H1 (cell line): ENCODE measurements at regions not wholly inside any gene's neighbourhood (a gene's known extent, or its start where the extent isn't known, plus 50 kb on each side); places are given as distances from the start of the nearest gene placed in this dataset.

Source experiments
- CTCF ChIA-PET: fragments of 300-600 bp; sonication (Branson Sonifier 250); formaldehyde crosslinking; loops from one replicate; lab custom pipeline; 2021; ENCODE audit not compliant: partially characterized antibody; lab: Charles Lee
- POLR2A ChIA-PET: fragments of 300-600 bp; sonication (Branson Sonifier 250); formaldehyde crosslinking; loops from one replicate; lab custom pipeline; 2021; ENCODE audit warnings: inconsistent platforms; ENCODE audit not compliant: partially characterized antibody; lab: Charles Lee
- DNase-seq, 2 experiments: peaks; one replicate each; pipeline versions ENCODE4 v3.0.0 to v3.0.0-alpha.2; 2010 to 2022; ENCODE audit warnings: low spot score in 2 of 2, low read depth in 1 of 2, mixed read lengths in 1 of 2
- FAIRE-seq: peaks from 2 replicates; lab custom pipeline; 2011; peaks lifted over from hg19 to GRCh38; lab: Jason Lieb, UNC
- H2AFZ ChIP-seq: 2 replicates; pipeline ENCODE4 v1.8.1; 2012; ENCODE audit warnings: low read length, inconsistent platforms
- H2AK5ac ChIP-seq: 2 replicates; pipeline ENCODE4 v1.6.1; 2013; ENCODE audit warnings: low read depth, low read length
- H2BK120ac ChIP-seq: replicated peaks from 2 replicates; pipeline ENCODE3; 2013; ENCODE audit warnings: low read depth, low read length, inconsistent platforms
- H2BK12ac ChIP-seq: 2 replicates; pipeline ENCODE4 v1.6.1; 2013; ENCODE audit warnings: low read depth, low read length
- H2BK15ac ChIP-seq: 2 replicates; pipeline ENCODE4 v1.6.1; 2013; ENCODE audit warnings: low read length
- H2BK20ac ChIP-seq: 2 replicates; pipeline ENCODE4 v1.6.1; 2013; ENCODE audit warnings: low read length
- H2BK5ac ChIP-seq: 2 replicates; pipeline ENCODE4 v1.6.1; 2013; ENCODE audit warnings: low read depth, low read length
- H3K14ac ChIP-seq: 2 replicates; pipeline ENCODE4 v1.6.1; 2013; ENCODE audit warnings: inconsistent platforms; ENCODE audit not compliant: insufficient read length
- H3K18ac ChIP-seq: 2 replicates; pipeline ENCODE4 v1.6.1; 2013; ENCODE audit warnings: low read length; ENCODE audit errors: extremely low read depth
- H3K23ac ChIP-seq: 2 replicates; pipeline ENCODE4 v1.6.1; 2013; ENCODE audit warnings: inconsistent platforms; ENCODE audit not compliant: insufficient read length
- H3K23me2 ChIP-seq: 2 replicates; pipeline ENCODE4 v1.6.1; 2013; ENCODE audit warnings: low read depth, low read length
- H3K27ac ChIP-seq: 2 replicates; pipeline ENCODE4 v1.6.1; 2011; ENCODE audit warnings: low read depth, low read length, inconsistent platforms
- H3K27me3 ChIP-seq, 4 experiments: replicated peaks in 1 of 4; 1 replicate in 1 of 4; 2 replicates in 3 of 4; pipeline versions ENCODE4 v1.6.1 to v1.8.1; 2011 to 2013; ENCODE audit warnings: low read length in 3 of 4, mild to moderate bottlenecking in 3 of 4, inconsistent platforms in 2 of 4, mixed read lengths in 2 of 4, moderate library complexity in 1 of 4; ENCODE audit not compliant: control insufficient read depth in 3 of 4, insufficient read depth in 3 of 4; ENCODE audit errors: extremely low read depth in 1 of 4
- H3K36me3 ChIP-seq, 4 experiments: 2 replicates each; pipeline versions ENCODE4 v1.6.1 to v1.8.1; 2011 to 2013; ENCODE audit warnings: mild to moderate bottlenecking in 4 of 4, low read length in 3 of 4, moderate library complexity in 2 of 4, control low read depth in 1 of 4, inconsistent platforms in 1 of 4; ENCODE audit not compliant: insufficient read depth in 4 of 4, control insufficient read depth in 2 of 4
- H3K4ac ChIP-seq: replicated peaks from 2 replicates; pipeline ENCODE3; 2013; ENCODE audit warnings: low read length, low read depth, mixed read lengths, inconsistent platforms; ENCODE audit not compliant: insufficient read length
- H3K4me1 ChIP-seq, 4 experiments: replicated peaks in 1 of 4; 1 replicate in 1 of 4; 2 replicates in 3 of 4; pipeline versions ENCODE4 v1.6.1 to v1.8.1; 2011 to 2013; ENCODE audit warnings: low read length in 3 of 4, inconsistent platforms in 2 of 4, mixed read lengths in 1 of 4; ENCODE audit not compliant: insufficient read depth in 4 of 4, control insufficient read depth in 3 of 4
- H3K4me2 ChIP-seq, 2 experiments: 2 replicates each; pipeline versions ENCODE4 v1.6.1 to v1.8.1; 2011 to 2013; ENCODE audit warnings: low read depth in 2 of 2, low read length in 2 of 2, control low read depth in 1 of 2, inconsistent platforms in 1 of 2, mild to moderate bottlenecking in 1 of 2; ENCODE audit not compliant: insufficient read depth in 1 of 2
- H3K4me3 ChIP-seq, 4 experiments: fragments of 200-600, 300-600 bp in 1 of 4; sonication (generic), shearing (Covaris generic), sonication (Bioruptor Twin) in 1 of 4; 2 replicates each; pipeline versions ENCODE4 v1.5.1 to v1.8.1; 2011 to 2016; ENCODE audit warnings: low read length in 4 of 4, low read depth in 3 of 4, control low read depth in 2 of 4, inconsistent platforms in 2 of 4, mild to moderate bottlenecking in 2 of 4, mixed read lengths in 1 of 4, moderate library complexity in 1 of 4; ENCODE audit not compliant: insufficient read depth in 2 of 4; ENCODE audit errors: extremely low read depth in 1 of 4
- H3K56ac ChIP-seq: replicated peaks from 2 replicates; pipeline ENCODE3; 2013; ENCODE audit warnings: low read depth, mild to moderate bottlenecking, mixed read lengths, low read length, inconsistent platforms; ENCODE audit not compliant: insufficient read length
- H3K79me1 ChIP-seq: 2 replicates; pipeline ENCODE4 v1.6.1; 2013; ENCODE audit warnings: low read depth, low read length, control low read depth
- H3K79me2 ChIP-seq, 2 experiments: 2 replicates each; pipeline versions ENCODE4 v1.6.1 to v1.8.1; 2012 to 2013; ENCODE audit warnings: low read length in 2 of 2, mild to moderate bottlenecking in 2 of 2, inconsistent platforms in 1 of 2; ENCODE audit not compliant: insufficient read depth in 2 of 2, control insufficient read depth in 1 of 2
- H3K9ac ChIP-seq, 4 experiments: replicated peaks in 1 of 4; 1 replicate in 1 of 4; 2 replicates in 3 of 4; pipeline versions ENCODE4 v1.6.1 to v1.8.1; 2011 to 2013; ENCODE audit warnings: low read depth in 3 of 4, low read length in 3 of 4, control low read depth in 2 of 4, mild to moderate bottlenecking in 2 of 4, moderate library complexity in 2 of 4, inconsistent platforms in 1 of 4; ENCODE audit errors: extremely low read depth in 1 of 4
- H3K9me3 ChIP-seq, 2 experiments: 2 replicates each; pipeline versions ENCODE4 v1.6.1 to v1.8.1; 2012 to 2013; ENCODE audit warnings: mild to moderate bottlenecking in 2 of 2, moderate library complexity in 2 of 2, control low read depth in 1 of 2, inconsistent platforms in 1 of 2, low read depth in 1 of 2, low read length in 1 of 2, mixed read lengths in 1 of 2; ENCODE audit not compliant: insufficient read depth in 2 of 2
- H4K20me1 ChIP-seq, 2 experiments: replicated peaks in 1 of 2; 2 replicates each; pipeline versions ENCODE3 to v1.8.1; 2011 to 2013; ENCODE audit warnings: inconsistent platforms in 2 of 2, low read length in 2 of 2, mild to moderate bottlenecking in 1 of 2; ENCODE audit not compliant: insufficient read depth in 2 of 2, control insufficient read depth in 1 of 2
- H4K5ac ChIP-seq: 2 replicates; pipeline ENCODE4 v1.6.1; 2013; ENCODE audit warnings: low read length, low read depth, mixed read lengths, inconsistent platforms; ENCODE audit not compliant: insufficient read length
- H4K8ac ChIP-seq: 2 replicates; pipeline ENCODE4 v1.8.0; 2013; ENCODE audit warnings: mild to moderate bottlenecking, moderate library complexity, low read length, inconsistent platforms; ENCODE audit not compliant: insufficient read depth; ENCODE audit errors: extremely low read depth
- H4K91ac ChIP-seq: replicated peaks from 2 replicates; pipeline ENCODE3; 2013; ENCODE audit warnings: low read length, mixed read lengths, inconsistent platforms; ENCODE audit not compliant: insufficient read length
- BACH1 ChIP-seq: IDR thresholded peaks from 2 replicates; pipeline ENCODE4 v1.6.1; 2012; ENCODE audit warnings: low read length, improper control_type of control experiment
- BRCA1 ChIP-seq: IDR thresholded peaks from 2 replicates; pipeline ENCODE4 v1.6.1; 2012; ENCODE audit warnings: low read depth, low read length, improper control_type of control experiment
- CHD1 ChIP-seq: IDR thresholded peaks from 2 replicates; pipeline ENCODE4 v1.6.1; 2012; ENCODE audit warnings: low read depth, low read length, improper control_type of control experiment
- EP300 ChIP-seq, 2 experiments: IDR thresholded peaks; 1 replicate in 1 of 2; 2 replicates in 1 of 2; pipeline ENCODE4 v1.6.1; 2011 to 2012; ENCODE audit warnings: low read depth in 2 of 2, low read length in 2 of 2, mild to moderate bottlenecking in 2 of 2, borderline replicate concordance in 1 of 2, inconsistent platforms in 1 of 2, moderate library complexity in 1 of 2
- MAX ChIP-seq: IDR thresholded peaks from 2 replicates; pipeline ENCODE4 v1.6.1; 2012; ENCODE audit warnings: inconsistent platforms
- NRF1 ChIP-seq: IDR thresholded peaks from 2 replicates; pipeline ENCODE4 v1.6.1; 2011; ENCODE audit warnings: mild to moderate bottlenecking, low read depth, low read length, improper control_type of control experiment
- POLR2A ChIP-seq, 2 experiments: IDR thresholded peaks; 1 replicate in 1 of 2; 2 replicates in 1 of 2; pipeline ENCODE4 v1.6.1; 2011; ENCODE audit warnings: low read depth in 2 of 2, low read length in 2 of 2, mild to moderate bottlenecking in 2 of 2; ENCODE audit errors: control extremely low read depth in 1 of 2
- RAD21 ChIP-seq, 2 experiments: IDR thresholded peaks in 1 of 2; conservative IDR thresholded peaks in 1 of 2; 2 replicates each; pipeline ENCODE4 v1.6.1; 2011; ENCODE audit warnings: low read depth in 2 of 2, low read length in 2 of 2, improper control_type of control experiment in 1 of 2, inconsistent platforms in 1 of 2, mild to moderate bottlenecking in 1 of 2, moderate library complexity in 1 of 2
- RBBP5 ChIP-seq: IDR thresholded peaks from 2 replicates; pipeline ENCODE4 v1.7.1; 2012; ENCODE audit warnings: low read depth, mild to moderate bottlenecking, inconsistent platforms, low read length, moderate library complexity, borderline replicate concordance
- RFX5 ChIP-seq: IDR thresholded peaks from 2 replicates; pipeline ENCODE4 v1.6.1; 2011; ENCODE audit warnings: low read depth, low read length, improper control_type of control experiment, borderline replicate concordance
- SAP30 ChIP-seq: fragments of 300-600 bp; sonication (generic); IDR thresholded peaks from 2 replicates; pipeline ENCODE4 v1.7.1; 2012; ENCODE audit warnings: low read length, moderate library complexity, mild to moderate bottlenecking, inconsistent platforms; ENCODE audit not compliant: insufficient read depth, insufficient replicate concordance
- SP1 ChIP-seq: IDR thresholded peaks from 2 replicates; pipeline ENCODE4 v1.6.1; 2011; ENCODE audit warnings: low read depth, low read length
- TBP ChIP-seq: IDR thresholded peaks from 2 replicates; pipeline ENCODE4 v1.6.1; 2011; ENCODE audit warnings: low read depth, low read length, improper control_type of control experiment
- TCF12 ChIP-seq: IDR thresholded peaks from 2 replicates; pipeline ENCODE4 v1.6.1; 2011; ENCODE audit warnings: low read depth, mild to moderate bottlenecking, low read length
- WGBS, 2 experiments: shearing (Covaris generic) in 1 of 2; methylation state at CpG; one replicate each; pipeline versions ENCODE4 v1.1.6 to v1.1.7; 2013 to 2015; ENCODE audit warnings: low lambda C conversion rate in 2 of 2, mixed read lengths in 2 of 2, inconsistent platforms in 1 of 2, low coverage in 1 of 2, missing lambda C conversion rate in 1 of 2; ENCODE audit not compliant: insufficient replicate concordance in 2 of 2, insufficient coverage in 1 of 2, insufficient read length in 1 of 2; ENCODE audit errors: extremely low coverage in 1 of 2, missing lambda C conversion rate in 1 of 2; 5-methylcytosine and 5-hydroxymethylcytosine counted together

DNA sequence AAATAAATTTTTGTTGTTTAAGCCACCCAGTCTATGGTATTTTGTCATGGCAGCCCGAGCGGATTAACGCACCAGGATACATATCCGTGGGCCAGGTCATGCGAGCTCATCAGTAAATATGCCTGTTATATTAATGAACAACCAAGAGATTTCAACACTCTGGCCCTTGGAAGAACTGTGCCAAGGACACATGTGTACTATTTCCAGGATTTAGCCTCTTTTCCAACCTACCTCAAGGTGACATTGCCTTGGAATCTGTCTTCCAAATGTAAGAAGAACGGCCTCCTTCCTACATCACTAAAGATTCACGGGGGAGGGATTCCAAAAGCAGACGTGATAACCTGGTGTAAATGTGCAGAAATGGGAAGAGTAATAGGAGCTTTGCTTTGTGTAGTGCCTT lies 72.8 kb upstream of the DYNLRB2 start:
- ChIA-PET POLR2A (interaction anchor here (0.6 kb wide), 1 partner anchor 295 kb away, joined by 3 read pairs; no protein-coding TSS in a partner anchor), CTCF (interaction anchor here (0.6 to 1.9 kb wide), 3 partner anchors 18 to 56 kb away, joined by 3 to 5 read pairs (median 4); no protein-coding TSS in a partner anchor)
- no peak overlapping the region for H3K14ac ChIP-seq
- no peak overlapping the region for H2AFZ ChIP-seq
- no peaks in the 10 kb centered on the region for H3K23me2 ChIP-seq
- H2BK15ac ChIP-seq = no peak overlapping the region
- no peak overlapping the region for H4K5ac ChIP-seq
- DNase-seq (no peak), FAIRE-seq (no peak)
- no peak overlapping the region for H2BK20ac ChIP-seq
- H3K56ac ChIP-seq = no peak overlapping the region
- no peaks in the 10 kb centered on the region for H3K79me2 ChIP-seq
- no peak overlapping the region for H2AK5ac ChIP-seq
- H2BK12ac ChIP-seq = no peak overlapping the region
- H3K4ac ChIP-seq = no peak overlapping the region
- no peak overlapping the region for H2BK120ac ChIP-seq
- H3K79me1 ChIP-seq = no peaks in the 10 kb centered on the region
- H3K9me3 ChIP-seq = no peaks in the 10 kb centered on the region
- no peak overlapping the region for H3K18ac ChIP-seq
- no peak overlapping the region for H3K4me2 ChIP-seq
- no peak overlapping the region for H3K23ac ChIP-seq
- no peak overlapping the region for H4K8ac ChIP-seq
- 94% methylated on average over 8 of the region's 8 CpGs; no CpG with 5 or more reads in 1 of the 2 experiments for WGBS, 2 experiments
- H3K27me3 ChIP-seq = no peaks in the 10 kb centered on the region; a peak in 1 of 7 replicates
- H3K9ac ChIP-seq = no peak overlapping the region
- no peak overlapping the region for H3K4me3 ChIP-seq
- no peak overlapping the region for H4K91ac ChIP-seq
- H3K36me3 ChIP-seq = no peaks in the 10 kb centered on the region
- no peak overlapping the region for H2BK5ac ChIP-seq
- H3K27ac ChIP-seq = no peak overlapping the region
- H4K20me1 ChIP-seq = no peaks in the 10 kb centered on the region
- peaks cover 0 to 8% (median 4%) of the 10 kb centered on the region in 4 experiments; a peak in 5 of 7 replicates for H3K4me1 ChIP-seq
- no peak for TF ChIP-seq TCF12
- TF ChIP-seq CHD1 = no peak
- TF ChIP-seq TBP = no peak
- no peak for TF ChIP-seq RAD21 (IDR thresholded peaks at IDR 0.05 in 1 of 2, conservative IDR thresholded peaks at IDR 0.05 in 1 of 2; ENCODE audit: low read depth in 2 of 2, low read length in 2 of 2)
- TF ChIP-seq RBBP5 = no peak
- no peak for TF ChIP-seq NRF1
- TF ChIP-seq POLR2A (IDR thresholded peaks at IDR 0.05; ENCODE audit: control extremely low read depth in 1 of 2, low read depth in 2 of 2, low read length in 2 of 2) = no peak
- TF ChIP-seq BRCA1 = no peak
- no peak for TF ChIP-seq SP1
- TF ChIP-seq BACH1 = no peak
- TF ChIP-seq MAX = no peak
- no peak for TF ChIP-seq RFX5
- TF ChIP-seq SAP30 = no peak
- no peak for TF ChIP-seq EP300 (IDR thresholded peaks at IDR 0.05; ENCODE audit: borderline replicate concordance in 1 of 2, low read depth in 2 of 2, low read length in 2 of 2)
